Dermis blood vessel endothelial cell (primary cell): ENCODE measurements at regions not wholly inside any gene's neighbourhood (a gene's known extent, or its start where the extent isn't known, plus 50 kb on each side); places are given as distances from the start of the nearest gene placed in this dataset.

Source experiments
- DNase-seq: peaks from one replicate; pipeline ENCODE4 v3.0.0; 2010

- DNase-seq = peak; percentile 55
Measured at GRCh38 chr5:61623401-61624069, 291.5 kb downstream of the ZSWIM6 start.

- DNase-seq = no peak
Measured at GRCh38 chr5:61624553-61625136, 292.6 kb downstream of the ZSWIM6 start.

GRCh38 chr5:61625137-61625561, 293.1 kb downstream of the ZSWIM6 start:
- DNase-seq = no peak

- DNase-seq = peak; percentile 45
Measured at GRCh38 chr5:61625681-61626621, 293.9 kb downstream of the ZSWIM6 start.

GRCh38 chr5:61626639-61627282, 294.7 kb downstream of the ZSWIM6 start:
- no peak for DNase-seq

- DNase-seq = no peak
Measured at GRCh38 chr5:61627531-61627930, 295.5 kb downstream of the ZSWIM6 start.

GRCh38 chr5:61630908-61631307, 298.9 kb downstream of the ZSWIM6 start:
- DNase-seq = no peak

GRCh38 chr5:61631438-61631941, 299.4 kb downstream of the ZSWIM6 start:
- peak; percentile 32 for DNase-seq

- no peak for DNase-seq
Measured at GRCh38 chr5:61632064-61632463, 300.0 kb downstream of the ZSWIM6 start.

- DNase-seq = no peak
Measured at GRCh38 chr5:61635271-61635670, 303.2 kb downstream of the ZSWIM6 start.

GRCh38 chr5:61637566-61637965, 305.5 kb downstream of the ZSWIM6 start:
- DNase-seq = no peak

GRCh38 chr5:61638476-61638875, 306.4 kb downstream of the ZSWIM6 start:
- no peak for DNase-seq

GRCh38 chr5:61640179-61641021, 308.3 kb downstream of the ZSWIM6 start:
- DNase-seq = no peak

GRCh38 chr5:61641748-61642565, 309.9 kb downstream of the ZSWIM6 start:
- DNase-seq = peak; percentile 13

GRCh38 chr5:61647672-61648071, 315.6 kb downstream of the ZSWIM6 start:
- DNase-seq = no peak

GRCh38 chr5:61649231-61649630, 317.2 kb downstream of the ZSWIM6 start:
- DNase-seq = no peak

GRCh38 chr5:61649971-61650370, 317.9 kb downstream of the ZSWIM6 start:
- no peak for DNase-seq

- no peak for DNase-seq
Measured at GRCh38 chr5:61650661-61651060, 318.6 kb downstream of the ZSWIM6 start.

- no peak for DNase-seq
Measured at GRCh38 chr5:61651195-61651594, 319.1 kb downstream of the ZSWIM6 start.

- no peak for DNase-seq
Measured at GRCh38 chr5:61652916-61653315, 320.9 kb downstream of the ZSWIM6 start.
